Activated CD4-positive, CD25-positive, alpha-beta regulatory T cell treated with anti-CD3 and anti-CD28 coated beads, Interleukin-2, amount 50 U/mL, for 24 hours (primary cell): ENCODE measurements at regions not wholly inside any gene's neighbourhood (a gene's known extent, or its start where the extent isn't known, plus 50 kb on each side); places are given as distances from the start of the nearest gene placed in this dataset.
"Not testable (repeated sequence)": the region's sequence is repeated elsewhere in the genome, so short reads cannot be mapped to it uniquely, and the experiment has no call there.

ENCODE experiments used
- ATAC-seq, 2 donors: fragments of 150-1000 bp; cut with Tn5 transposase; one replicate each; pipeline ENCODE4 v1.10.0; 2021; ENCODE audit warnings: mild to moderate bottlenecking in 1 of 2, moderate library complexity in 1 of 2

- no peak for ATAC-seq
Measured at GRCh38 chr12:105852951-105853350, 285.8 kb downstream of the NUAK1 start.

GRCh38 chr12:105854071-105854470 lies 284.7 kb downstream of the NUAK1 start:
- no peak for ATAC-seq

- no peak for ATAC-seq
Measured at GRCh38 chr12:105855361-105856047, 283.2 kb downstream of the NUAK1 start.

GRCh38 chr12:105856048-105856405 lies 282.7 kb downstream of the NUAK1 start:
- no peak for ATAC-seq

- no peak for ATAC-seq
Measured at GRCh38 chr12:105858981-105859710, 279.6 kb downstream of the NUAK1 start.

GRCh38 chr12:105860561-105861207 lies 278.1 kb downstream of the NUAK1 start:
- no peak for ATAC-seq

- no peak for ATAC-seq
Measured at GRCh38 chr12:105861227-105861626, 277.5 kb downstream of the NUAK1 start.

- no peak for ATAC-seq
Measured at GRCh38 chr12:105862163-105862821, 276.5 kb downstream of the NUAK1 start.

- no peak for ATAC-seq
Measured at GRCh38 chr12:105864316-105864715, 274.4 kb downstream of the NUAK1 start.

GRCh38 chr12:105864901-105865300 lies 273.9 kb downstream of the NUAK1 start:
- no peak for ATAC-seq

- ATAC-seq, result no peak
Measured at GRCh38 chr12:105865886-105866285, 272.9 kb downstream of the NUAK1 start.

GRCh38 chr12:105874121-105874520 lies 264.6 kb downstream of the NUAK1 start:
- no peak for ATAC-seq

- ATAC-seq, result no peak
Measured at GRCh38 chr12:105876396-105876927, 262.3 kb downstream of the NUAK1 start.

- no peak for ATAC-seq
Measured at GRCh38 chr12:105878964-105879363, 259.8 kb downstream of the NUAK1 start.

GRCh38 chr12:105880824-105881388 lies 257.8 kb downstream of the NUAK1 start:
- no peak for ATAC-seq

- no peak for ATAC-seq
Measured at GRCh38 chr12:105882404-105882803, 256.4 kb downstream of the NUAK1 start.

GRCh38 chr12:105887131-105887530 lies 251.6 kb downstream of the NUAK1 start:
- no peak for ATAC-seq

GRCh38 chr12:105888696-105889095 lies 250.1 kb downstream of the NUAK1 start:
- no peak for ATAC-seq

- no peak for ATAC-seq
Measured at GRCh38 chr12:105892362-105892910, 246.3 kb downstream of the NUAK1 start.

GRCh38 chr12:105895197-105895832 lies 243.4 kb downstream of the NUAK1 start:
- not testable (repeated sequence) for ATAC-seq

GRCh38 chr12:105897311-105897725 lies 241.4 kb downstream of the NUAK1 start:
- no peak for ATAC-seq

GRCh38 chr12:105898271-105898670 lies 240.5 kb downstream of the NUAK1 start:
- not testable (repeated sequence) for ATAC-seq
